Ishikawa (cell line): ENCODE measurements at regions not wholly inside any gene's neighbourhood (a gene's known extent, or its start where the extent isn't known, plus 50 kb on each side); places are given as distances from the start of the nearest gene placed in this dataset.

ENCODE experiments used
- CEBPB ChIP-seq: IDR thresholded peaks from 2 replicates; pipeline ENCODE4 v1.6.1; 2012
- CREB1 ChIP-seq: IDR thresholded peaks from 2 replicates; pipeline ENCODE4 v1.6.1; 2012; ENCODE audit warnings: low read depth
- EGR1 ChIP-seq: IDR thresholded peaks from 2 replicates; pipeline ENCODE4 v1.6.1; 2012
- EP300 ChIP-seq: IDR thresholded peaks from 2 replicates; pipeline ENCODE4 v1.6.1; 2012; ENCODE audit warnings: borderline replicate concordance
- FOXM1 ChIP-seq: IDR thresholded peaks from 2 replicates; pipeline ENCODE4 v1.6.1; 2012; ENCODE audit warnings: low read depth, borderline replicate concordance
- NFIC ChIP-seq: IDR thresholded peaks from 2 replicates; pipeline ENCODE4 v1.6.1; 2012
- RAD21 ChIP-seq: IDR thresholded peaks from 2 replicates; pipeline ENCODE4 v1.6.1; 2012; ENCODE audit warnings: low read depth
- TAF1 ChIP-seq: IDR thresholded peaks from 2 replicates; pipeline ENCODE4 v1.6.1; 2012; ENCODE audit warnings: low read depth, mild to moderate bottlenecking
- TCF12 ChIP-seq: IDR thresholded peaks from 2 replicates; pipeline ENCODE4 v1.6.1; 2012; ENCODE audit warnings: low read depth
- TEAD4 ChIP-seq: IDR thresholded peaks from 2 replicates; pipeline ENCODE4 v1.6.1; 2012
- YY1 ChIP-seq: IDR thresholded peaks from 2 replicates; pipeline ENCODE4 v1.6.1; 2012; ENCODE audit warnings: low read depth
- ZBTB7A ChIP-seq: IDR thresholded peaks from 2 replicates; pipeline ENCODE4 v1.6.1; 2012; ENCODE audit warnings: low read depth
- TF ChIP-seq, protein P1 (sequence below): IDR thresholded peaks from 2 replicates; pipeline ENCODE4 v1.6.1; 2012
- TF ChIP-seq, protein P2 (sequence below): IDR thresholded peaks from 2 replicates; pipeline ENCODE4 v1.6.1; 2012
- TF ChIP-seq, protein P3 (sequence below): IDR thresholded peaks from 2 replicates; pipeline ENCODE4 v1.6.1; 2012; ENCODE audit warnings: low read depth, mild to moderate bottlenecking

DNA sequence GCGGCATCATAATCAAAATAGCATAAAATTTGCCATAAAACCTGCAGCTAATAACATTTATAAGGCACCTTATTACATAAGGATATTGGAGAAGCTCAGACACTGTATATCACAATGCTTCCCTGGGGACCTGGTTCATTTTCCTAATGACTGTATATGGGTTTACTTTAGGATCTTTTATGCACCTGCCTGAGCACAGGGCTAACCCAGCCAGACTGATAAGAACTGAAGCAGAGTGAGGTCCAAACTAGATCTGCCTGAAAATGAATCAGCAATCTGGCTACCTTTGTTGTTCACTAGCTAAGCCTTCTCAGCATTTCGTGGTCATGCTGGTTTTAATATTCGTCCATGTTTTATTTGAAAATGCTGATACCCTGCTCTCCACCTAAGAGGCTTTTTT is 1922.3 kb upstream of the CELF4 start:
- TF ChIP-seq FOXM1 (no peak), EP300 (no peak), RAD21 (no peak), CEBPB (no peak), TCF12 (no peak), TAF1 (no peak), YY1 (no peak), CREB1 (no peak), NFIC (no peak), ZBTB7A (no peak), TEAD4 (no peak), EGR1 (no peak)
- TF ChIP-seq, protein P1, sequence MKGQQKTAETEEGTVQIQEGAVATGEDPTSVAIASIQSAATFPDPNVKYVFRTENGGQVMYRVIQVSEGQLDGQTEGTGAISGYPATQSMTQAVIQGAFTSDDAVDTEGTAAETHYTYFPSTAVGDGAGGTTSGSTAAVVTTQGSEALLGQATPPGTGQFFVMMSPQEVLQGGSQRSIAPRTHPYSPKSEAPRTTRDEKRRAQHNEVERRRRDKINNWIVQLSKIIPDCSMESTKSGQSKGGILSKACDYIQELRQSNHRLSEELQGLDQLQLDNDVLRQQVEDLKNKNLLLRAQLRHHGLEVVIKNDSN: no peak
- TF ChIP-seq, protein P2, sequence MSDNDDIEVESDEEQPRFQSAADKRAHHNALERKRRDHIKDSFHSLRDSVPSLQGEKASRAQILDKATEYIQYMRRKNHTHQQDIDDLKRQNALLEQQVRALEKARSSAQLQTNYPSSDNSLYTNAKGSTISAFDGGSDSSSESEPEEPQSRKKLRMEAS: no peak
- TF ChIP-seq, protein P3, sequence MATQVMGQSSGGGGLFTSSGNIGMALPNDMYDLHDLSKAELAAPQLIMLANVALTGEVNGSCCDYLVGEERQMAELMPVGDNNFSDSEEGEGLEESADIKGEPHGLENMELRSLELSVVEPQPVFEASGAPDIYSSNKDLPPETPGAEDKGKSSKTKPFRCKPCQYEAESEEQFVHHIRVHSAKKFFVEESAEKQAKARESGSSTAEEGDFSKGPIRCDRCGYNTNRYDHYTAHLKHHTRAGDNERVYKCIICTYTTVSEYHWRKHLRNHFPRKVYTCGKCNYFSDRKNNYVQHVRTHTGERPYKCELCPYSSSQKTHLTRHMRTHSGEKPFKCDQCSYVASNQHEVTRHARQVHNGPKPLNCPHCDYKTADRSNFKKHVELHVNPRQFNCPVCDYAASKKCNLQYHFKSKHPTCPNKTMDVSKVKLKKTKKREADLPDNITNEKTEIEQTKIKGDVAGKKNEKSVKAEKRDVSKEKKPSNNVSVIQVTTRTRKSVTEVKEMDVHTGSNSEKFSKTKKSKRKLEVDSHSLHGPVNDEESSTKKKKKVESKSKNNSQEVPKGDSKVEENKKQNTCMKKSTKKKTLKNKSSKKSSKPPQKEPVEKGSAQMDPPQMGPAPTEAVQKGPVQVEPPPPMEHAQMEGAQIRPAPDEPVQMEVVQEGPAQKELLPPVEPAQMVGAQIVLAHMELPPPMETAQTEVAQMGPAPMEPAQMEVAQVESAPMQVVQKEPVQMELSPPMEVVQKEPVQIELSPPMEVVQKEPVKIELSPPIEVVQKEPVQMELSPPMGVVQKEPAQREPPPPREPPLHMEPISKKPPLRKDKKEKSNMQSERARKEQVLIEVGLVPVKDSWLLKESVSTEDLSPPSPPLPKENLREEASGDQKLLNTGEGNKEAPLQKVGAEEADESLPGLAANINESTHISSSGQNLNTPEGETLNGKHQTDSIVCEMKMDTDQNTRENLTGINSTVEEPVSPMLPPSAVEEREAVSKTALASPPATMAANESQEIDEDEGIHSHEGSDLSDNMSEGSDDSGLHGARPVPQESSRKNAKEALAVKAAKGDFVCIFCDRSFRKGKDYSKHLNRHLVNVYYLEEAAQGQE: no peak

DNA sequence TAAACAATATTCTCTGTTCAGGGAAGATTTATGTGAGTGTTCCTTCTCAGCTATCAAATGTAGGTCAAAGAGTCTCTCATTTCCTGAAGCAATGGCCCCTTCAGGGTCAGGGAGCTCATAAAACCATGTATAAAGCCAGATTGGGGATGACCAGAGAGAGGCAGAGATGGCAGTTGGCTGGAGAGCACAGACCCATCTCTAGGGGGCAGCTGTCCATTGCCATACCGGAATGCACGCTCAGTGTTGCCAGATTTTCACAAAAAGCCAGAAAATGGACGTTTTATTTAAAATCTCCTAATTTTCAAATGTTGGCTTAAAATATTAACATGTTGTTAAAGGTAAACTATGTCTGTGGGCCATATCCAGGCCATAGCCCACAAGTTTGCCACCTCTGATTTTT is 1920.7 kb upstream of the CELF4 start:
- TF ChIP-seq FOXM1: no peak
- no peak for TF ChIP-seq TCF12
- no peak for TF ChIP-seq NFIC
- no peak for TF ChIP-seq YY1
- no peak for TF ChIP-seq TEAD4
- TF ChIP-seq, protein P1: no peak
- TF ChIP-seq TAF1: no peak
- TF ChIP-seq CREB1: no peak
- no peak for TF ChIP-seq CEBPB
- no peak for TF ChIP-seq ZBTB7A
- no peak for TF ChIP-seq EP300
- TF ChIP-seq, protein P3: no peak
- TF ChIP-seq, protein P2: no peak
- no peak for TF ChIP-seq EGR1
- TF ChIP-seq RAD21: no peak; the same call in 1 of the 2 replicates

DNA sequence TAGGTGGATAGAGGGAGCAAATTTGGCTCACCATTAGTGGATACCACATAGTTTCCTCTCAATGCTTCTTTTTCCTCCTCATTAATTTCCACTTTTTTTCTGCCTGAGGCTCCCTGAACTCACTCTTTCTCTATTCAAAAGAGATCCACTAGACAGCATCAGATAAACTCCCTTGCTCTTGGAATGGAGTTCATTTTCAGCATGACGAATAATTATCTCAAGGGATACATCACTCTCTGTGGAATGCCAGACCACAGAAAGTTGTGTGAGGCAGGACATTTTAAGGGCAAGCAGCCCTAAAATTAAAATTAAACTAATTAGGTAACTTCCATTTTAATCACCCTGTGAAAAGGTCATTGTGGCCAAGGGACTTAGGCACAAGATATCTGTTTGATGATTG is 1920.1 kb upstream of the CELF4 start:
- no peak for TF ChIP-seq RAD21
- TF ChIP-seq FOXM1: no peak
- TF ChIP-seq, protein P3: no peak
- TF ChIP-seq, protein P1: no peak
- no peak for TF ChIP-seq NFIC

DNA sequence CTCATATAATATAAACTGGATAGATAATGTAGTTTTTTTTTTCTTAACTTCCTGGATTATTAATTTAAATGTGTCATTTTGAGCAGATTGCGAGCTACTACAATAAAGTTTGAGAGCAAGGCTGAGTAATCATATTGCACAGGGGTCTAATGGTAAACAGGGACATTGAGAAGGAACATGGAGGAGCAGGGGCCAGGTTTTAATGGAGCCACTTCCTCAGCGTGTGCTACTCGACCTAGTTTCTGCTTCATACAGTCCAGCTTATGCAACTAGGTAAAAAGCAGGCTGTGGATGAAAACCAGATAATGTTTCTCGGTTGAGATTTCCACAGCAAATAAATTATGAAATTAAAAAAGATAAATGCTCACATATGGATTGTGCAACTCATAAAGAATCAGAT is 1915.7 kb upstream of the CELF4 start:
- no peak for TF ChIP-seq CREB1
- no peak for TF ChIP-seq CEBPB
- no peak for TF ChIP-seq TAF1
- no peak for TF ChIP-seq NFIC
- no peak for TF ChIP-seq EGR1
- no peak for TF ChIP-seq ZBTB7A
- TF ChIP-seq RAD21: no peak
- TF ChIP-seq, protein P1: no peak
- TF ChIP-seq, protein P3: no peak
- no peak for TF ChIP-seq TEAD4
- TF ChIP-seq YY1: no peak
- no peak for TF ChIP-seq EP300
- no peak for TF ChIP-seq TCF12
- no peak for TF ChIP-seq FOXM1
